B cell (primary cell): ENCODE measurements at regions not wholly inside any gene's neighbourhood (a gene's known extent, or its start where the extent isn't known, plus 50 kb on each side); places are given as distances from the start of the nearest gene placed in this dataset.

ENCODE experiments used
- ATAC-seq: fragments of 200-7000 bp; cut with Tn5 transposase; one replicate; pipeline ENCODE4 v1.10.0; 2021; ENCODE audit warnings: low read depth, mild to moderate bottlenecking, moderate number of reproducible peaks, moderate library complexity
- CTCF ChIA-PET: fragments of 350-600 bp; sonication (Branson Sonifier 250); formaldehyde crosslinking; loops from one replicate; lab custom pipeline; 2021; ENCODE audit warnings: antibody characterized with exemption, inconsistent platforms; lab: Charles Lee
- POLR2A ChIA-PET: fragments of 350-600 bp; sonication (Branson Sonifier 250); formaldehyde crosslinking; loops from one replicate; lab custom pipeline; 2021; ENCODE audit warnings: antibody characterized with exemption; lab: Charles Lee
- DNase-seq: peaks from one replicate; pipeline ENCODE4 v3.0.0; 2013
- H2AFZ ChIP-seq: 2 replicates; pipeline ENCODE4 v1.6.1; 2012; ENCODE audit warnings: mild to moderate bottlenecking, low read depth, low read length; ENCODE audit not compliant: insufficient read depth, poor library complexity, severe bottlenecking
- H3K27ac ChIP-seq, 2 donors: 1 replicate in 1 of 2; 2 replicates in 1 of 2; pipeline ENCODE4 v1.5.1; 2012 to 2013; ENCODE audit warnings: low read length in 2 of 2, mild to moderate bottlenecking in 2 of 2, moderate library complexity in 1 of 2
- H3K27me3 ChIP-seq, 4 experiments: fragments of 200-600 bp in 1 of 4; sonication (generic) in 1 of 4; replicated peaks in 1 of 4; 1 replicate in 2 of 4; 2 replicates in 2 of 4; pipeline versions ENCODE4 v1.6.1 to v1.7.0; 2013 to 2016; ENCODE audit warnings: low read length in 3 of 4, mild to moderate bottlenecking in 2 of 4, mixed read lengths in 1 of 4, moderate library complexity in 1 of 4; ENCODE audit not compliant: insufficient read depth in 4 of 4, control insufficient read depth in 3 of 4; ENCODE audit errors: control extremely low read depth in 1 of 4
- H3K36me3 ChIP-seq, 2 experiments: replicated peaks in 1 of 2; 1 replicate in 1 of 2; 2 replicates in 1 of 2; pipeline versions ENCODE4 v1.6.1 to v1.7.1; 2013; ENCODE audit warnings: low read length in 1 of 2; ENCODE audit not compliant: insufficient read depth in 2 of 2, control insufficient read depth in 1 of 2; ENCODE audit errors: control extremely low read depth in 1 of 2, extremely low read depth in 1 of 2
- H3K4me1 ChIP-seq, 2 donors: fragments of 200-600 bp in 1 of 2; sonication (generic) in 1 of 2; 1 replicate in 1 of 2; 2 replicates in 1 of 2; pipeline versions ENCODE4 v1.5.1 to v1.6.1; 2013 to 2017; ENCODE audit warnings: low read length in 2 of 2; ENCODE audit not compliant: control insufficient read depth in 2 of 2, insufficient read depth in 2 of 2
- H3K4me2 ChIP-seq: replicated peaks from 2 replicates; pipeline ENCODE3; 2012; ENCODE audit warnings: mild to moderate bottlenecking, low read depth, low read length; ENCODE audit not compliant: poor library complexity, severe bottlenecking
- H3K4me3 ChIP-seq, 5 experiments: fragments of 200-600 bp in 1 of 5; sonication (generic) in 1 of 5; 1 replicate in 3 of 5; 2 replicates in 2 of 5; pipeline versions ENCODE4 v1.5.1 to v1.7.0; 2011 to 2016; ENCODE audit warnings: low read length in 4 of 5, mild to moderate bottlenecking in 4 of 5, low read depth in 2 of 5, control low read depth in 1 of 5, moderate library complexity in 1 of 5; ENCODE audit not compliant: insufficient read depth in 1 of 5; ENCODE audit errors: control extremely low read depth in 1 of 5, extremely low read depth in 1 of 5
- H3K79me2 ChIP-seq: fragments of 200-600 bp; sonication (generic); one replicate; pipeline ENCODE4 v1.6.0; 2016; ENCODE audit warnings: low read length; ENCODE audit not compliant: control insufficient read depth, insufficient read depth
- H3K9ac ChIP-seq: fragments of 200-600 bp; sonication (generic); 2 replicates; pipeline ENCODE4 v1.6.1; 2017; ENCODE audit warnings: mild to moderate bottlenecking, low read length, moderate library complexity
- H3K9me3 ChIP-seq, 3 donors: one replicate each; pipeline versions ENCODE4 v1.6.1 to v1.7.1; 2013; ENCODE audit warnings: low read length in 2 of 3; ENCODE audit not compliant: control insufficient read depth in 2 of 3, insufficient read depth in 1 of 3; ENCODE audit errors: control extremely low read depth in 1 of 3
- H4K20me1 ChIP-seq: 2 replicates; pipeline ENCODE4 v1.6.0; 2012; ENCODE audit warnings: mild to moderate bottlenecking, low read length; ENCODE audit not compliant: insufficient read depth, control insufficient read depth, poor library complexity, severe bottlenecking
- H3K27ac Mint-ChIP-seq: one replicate; pipeline ENCODE4 v1.8.0; 2021; ENCODE audit warnings: mixed read lengths
- H3K27me3 Mint-ChIP-seq: one replicate; pipeline ENCODE4 v1.8.0; 2021; ENCODE audit warnings: mixed read lengths
- H3K4me1 Mint-ChIP-seq: one replicate; pipeline ENCODE4 v1.8.0; 2021; ENCODE audit warnings: mixed read lengths
- H3K4me3 Mint-ChIP-seq: one replicate; pipeline ENCODE4 v1.8.0; 2021; ENCODE audit warnings: mixed read lengths
- H3K9me3 Mint-ChIP-seq: one replicate; pipeline ENCODE4 v1.8.0; 2022; ENCODE audit warnings: mixed read lengths; ENCODE audit not compliant: insufficient read depth
- EZH2 ChIP-seq: IDR thresholded peaks from 2 replicates; pipeline ENCODE4 v1.6.1; 2012; ENCODE audit warnings: borderline replicate concordance, low read depth, mild to moderate bottlenecking, moderate library complexity, low read length; ENCODE audit not compliant: insufficient read depth, poor library complexity, severe bottlenecking
- WGBS: methylation state at CpG from one replicate; pipeline ENCODE4 v1.1.5; 2013; ENCODE audit warnings: missing lambda C conversion rate; ENCODE audit not compliant: insufficient coverage; 5-methylcytosine and 5-hydroxymethylcytosine counted together
- intact Hi-C: fragments of 100-400 bp; cut with micrococcal nuclease; formaldehyde crosslinking; loops from one replicate; pipeline ENCODE4 v1.10.0; 2022
- TF ChIP-seq, protein P1 (sequence below): fragments of 200-600 bp; IDR thresholded peaks from one replicate; pipeline ENCODE4 v1.8.0; 2022; ENCODE audit warnings: antibody characterized with exemption, mild to moderate bottlenecking

DNA sequence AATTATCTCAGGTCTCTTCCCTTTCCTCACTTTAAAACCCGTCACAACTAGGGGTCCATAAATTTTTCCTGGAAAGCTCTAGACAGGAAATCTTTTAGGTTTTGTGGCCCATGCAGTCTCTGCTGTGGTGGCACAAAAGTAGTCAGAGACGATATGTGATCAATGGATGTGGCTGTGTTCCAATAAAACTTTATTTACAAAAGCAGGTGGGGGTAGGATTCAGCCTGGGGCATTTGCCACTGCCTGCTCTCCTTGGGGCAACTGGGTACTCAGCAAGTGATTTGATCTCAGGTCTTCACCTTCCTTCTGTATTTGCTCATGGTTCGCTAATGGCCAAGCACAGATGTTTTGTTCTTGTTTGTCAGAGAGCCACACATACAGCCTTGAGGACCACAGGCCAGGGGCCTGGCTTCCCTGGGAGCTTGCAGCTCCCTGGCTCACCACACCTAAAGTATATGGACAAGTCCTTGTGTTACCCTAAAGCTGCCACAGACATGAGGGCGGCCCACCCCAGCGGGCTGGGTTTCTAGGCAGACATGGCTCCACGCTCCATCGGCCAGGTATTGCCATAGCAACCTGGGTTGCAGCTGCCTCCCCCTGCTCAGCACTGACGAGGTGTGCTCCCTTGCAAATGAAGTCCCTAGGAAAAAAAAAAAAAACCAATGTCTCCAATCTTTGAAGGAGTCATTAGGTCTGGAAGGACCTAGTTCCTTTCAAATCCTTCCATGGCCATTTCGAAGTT lies 89.7 kb upstream of the YWHAQ start:
- peaks cover 2% of the 10 kb centered on the region for H3K27me3 Mint-ChIP-seq

DNA sequence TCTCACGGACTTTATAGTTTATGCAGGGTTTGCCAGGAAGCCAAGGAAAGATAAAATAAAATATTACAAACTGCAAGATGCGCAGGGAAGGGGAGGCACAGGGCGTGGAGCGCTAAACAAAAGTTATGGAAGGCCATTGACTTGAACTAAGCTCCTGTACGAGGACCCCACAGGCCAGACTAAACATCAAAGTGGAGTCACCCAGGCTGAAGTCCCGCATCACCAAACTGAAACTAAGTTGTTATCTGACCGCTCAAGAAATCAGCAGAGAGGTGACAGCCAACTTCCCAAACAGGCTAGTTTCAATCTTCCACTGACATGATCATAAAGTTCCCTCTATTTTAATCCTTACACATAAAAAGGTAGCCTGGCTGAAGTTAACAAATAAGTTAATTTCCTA lies 90.5 kb upstream of the YWHAQ start:
- no peak overlapping the region for H3K4me2 ChIP-seq
- DNase-seq, result no peak
- ATAC-seq, result no peak
- no peak overlapping the region for H3K9ac ChIP-seq
- H4K20me1 ChIP-seq, result no peaks in the 10 kb centered on the region
- no peak for TF ChIP-seq EZH2
- TF ChIP-seq, protein P1, sequence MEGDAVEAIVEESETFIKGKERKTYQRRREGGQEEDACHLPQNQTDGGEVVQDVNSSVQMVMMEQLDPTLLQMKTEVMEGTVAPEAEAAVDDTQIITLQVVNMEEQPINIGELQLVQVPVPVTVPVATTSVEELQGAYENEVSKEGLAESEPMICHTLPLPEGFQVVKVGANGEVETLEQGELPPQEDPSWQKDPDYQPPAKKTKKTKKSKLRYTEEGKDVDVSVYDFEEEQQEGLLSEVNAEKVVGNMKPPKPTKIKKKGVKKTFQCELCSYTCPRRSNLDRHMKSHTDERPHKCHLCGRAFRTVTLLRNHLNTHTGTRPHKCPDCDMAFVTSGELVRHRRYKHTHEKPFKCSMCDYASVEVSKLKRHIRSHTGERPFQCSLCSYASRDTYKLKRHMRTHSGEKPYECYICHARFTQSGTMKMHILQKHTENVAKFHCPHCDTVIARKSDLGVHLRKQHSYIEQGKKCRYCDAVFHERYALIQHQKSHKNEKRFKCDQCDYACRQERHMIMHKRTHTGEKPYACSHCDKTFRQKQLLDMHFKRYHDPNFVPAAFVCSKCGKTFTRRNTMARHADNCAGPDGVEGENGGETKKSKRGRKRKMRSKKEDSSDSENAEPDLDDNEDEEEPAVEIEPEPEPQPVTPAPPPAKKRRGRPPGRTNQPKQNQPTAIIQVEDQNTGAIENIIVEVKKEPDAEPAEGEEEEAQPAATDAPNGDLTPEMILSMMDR, result no peak
- peaks cover 8 to 9% of the 10 kb centered on the region in 2 donors for H3K4me1 ChIP-seq
- H3K36me3 ChIP-seq, result no peaks in the 10 kb centered on the region
- H2AFZ ChIP-seq, result no peak overlapping the region
- no peaks in the 10 kb centered on the region for H3K9me3 ChIP-seq
- H3K4me1 Mint-ChIP-seq, result peaks cover 5% of the 10 kb centered on the region
- no peaks in the 10 kb centered on the region for H3K27me3 Mint-ChIP-seq
- H3K27ac Mint-ChIP-seq, result no peak overlapping the region
- no peak overlapping the region for H3K4me3 ChIP-seq
- H3K27ac ChIP-seq, result no peak overlapping the region
- no peak overlapping the region for H3K4me3 Mint-ChIP-seq
- ChIA-PET CTCF (no interaction called here), POLR2A (no interaction called here)
- no peaks in the 10 kb centered on the region for H3K9me3 Mint-ChIP-seq
- no peaks in the 10 kb centered on the region for H3K79me2 ChIP-seq
- H3K27me3 ChIP-seq, result no peaks in the 10 kb centered on the region
- intact Hi-C loops, result no loop called here
- WGBS, result 58% methylated on average over 6 of the region's 7 CpGs

More for the DNA sequence above, 89.7 kb upstream of the YWHAQ start:
- Histone ChIP-seq H2AFZ (peak overlapping the region; percentile 49), H3K4me3 (no peak overlapping the region), H3K36me3 (no peaks in the 10 kb centered on the region), H3K9me3 (no peaks in the 10 kb centered on the region), H3K4me1 (peaks cover 8 to 9% of the 10 kb centered on the region in 2 donors), H3K4me2 (no peak overlapping the region), H3K27me3 (no peaks in the 10 kb centered on the region), H3K27ac (no peak overlapping the region), H4K20me1 (no peaks in the 10 kb centered on the region), H3K9ac (no peak overlapping the region), H3K79me2 (no peaks in the 10 kb centered on the region)
- Mint-ChIP-seq H3K4me1 (peaks cover 5% of the 10 kb centered on the region), H3K27ac (no peak overlapping the region), H3K9me3 (no peaks in the 10 kb centered on the region), H3K4me3 (no peak overlapping the region)
- WGBS, result 58% methylated on average over 6 of the region's 9 CpGs
- no peak for TF ChIP-seq EZH2
- TF ChIP-seq, protein P1, result no peak
- peak; percentile 46 for DNase-seq
- peak; percentile 58 for ATAC-seq
- ChIA-PET CTCF (no interaction called here), POLR2A (no interaction called here)
- intact Hi-C loops, result no loop called here
